Left lobe of liver (tissue), 2 donors: ENCODE measurements at regions not wholly inside any gene's neighbourhood (a gene's known extent, or its start where the extent isn't known, plus 50 kb on each side); places are given as distances from the start of the nearest gene placed in this dataset.
"Not testable (repeated sequence)": the region's sequence is repeated elsewhere in the genome, so short reads cannot be mapped to it uniquely, and the experiment has no call there.

ENCODE experiments used
- ATAC-seq: fragments of 200-7000 bp; cut with Tn5 transposase; one replicate; pipeline ENCODE4 v1.9.1; 2020; ENCODE audit warnings: mild to moderate bottlenecking, moderate library complexity
- DNase-seq: peaks from one replicate; pipeline ENCODE4 v3.0.0-alpha.2; 2020; ENCODE audit warnings: low spot score
- donor health status: DM: no; HTN: no; CAD: no; lungs with moderate emphysema.
- donor health status: DM: no; HTN: yes; CAD: no.

DNA sequence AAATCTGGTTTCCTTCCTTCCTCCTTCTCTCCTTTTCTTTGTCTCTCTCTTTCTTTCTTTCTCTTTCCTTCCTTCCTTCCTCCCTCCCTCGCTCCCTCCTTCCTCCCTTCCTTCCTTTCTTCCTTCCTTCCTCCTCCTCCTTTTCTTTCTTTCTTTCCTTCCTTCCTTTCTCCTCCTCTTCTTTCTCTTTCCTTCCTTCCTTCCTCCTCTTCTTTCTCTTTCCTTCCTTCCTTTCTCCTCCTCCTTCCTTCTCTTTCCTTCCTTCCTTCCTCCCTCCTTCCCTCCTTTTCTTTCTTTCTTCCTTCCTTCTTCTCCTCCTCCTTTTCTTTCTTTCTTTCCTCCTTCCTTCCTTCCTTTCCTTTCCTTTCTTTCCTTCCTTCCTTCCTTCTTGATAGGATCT lies 61.2 kb downstream of the VIP start:
- DNase-seq (no peak), ATAC-seq (no peak)

DNA sequence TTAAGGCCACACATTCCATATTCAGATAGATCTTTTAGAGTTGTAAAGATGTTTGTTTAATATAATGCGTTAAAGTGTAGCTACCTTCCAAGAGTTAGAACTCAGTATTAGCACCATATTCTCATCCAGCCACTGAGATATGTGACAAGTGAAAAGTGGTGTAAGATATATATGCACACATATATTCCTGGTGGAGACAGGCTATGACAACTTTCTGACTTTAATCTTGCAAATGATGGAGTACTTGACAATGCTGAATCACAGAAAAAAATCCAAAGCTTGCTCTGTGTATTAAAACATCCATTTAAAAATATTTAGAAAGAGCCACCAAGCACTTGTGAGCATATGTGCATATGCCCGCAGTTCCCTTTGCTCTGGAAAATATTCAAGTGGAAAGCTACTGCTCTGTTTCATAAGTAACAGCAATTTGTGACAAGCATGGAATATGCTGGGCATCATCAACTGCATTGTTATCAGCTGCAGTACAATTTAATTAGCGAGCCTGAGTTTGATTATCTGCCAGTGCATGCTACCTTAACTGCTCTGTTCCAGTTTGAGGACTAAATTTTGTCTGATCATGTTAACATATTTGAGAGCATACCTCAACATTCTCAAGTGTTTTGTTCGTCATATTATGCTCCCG lies 64.8 kb downstream of the VIP start:
- ATAC-seq (no peak), DNase-seq (no peak)

DNA sequence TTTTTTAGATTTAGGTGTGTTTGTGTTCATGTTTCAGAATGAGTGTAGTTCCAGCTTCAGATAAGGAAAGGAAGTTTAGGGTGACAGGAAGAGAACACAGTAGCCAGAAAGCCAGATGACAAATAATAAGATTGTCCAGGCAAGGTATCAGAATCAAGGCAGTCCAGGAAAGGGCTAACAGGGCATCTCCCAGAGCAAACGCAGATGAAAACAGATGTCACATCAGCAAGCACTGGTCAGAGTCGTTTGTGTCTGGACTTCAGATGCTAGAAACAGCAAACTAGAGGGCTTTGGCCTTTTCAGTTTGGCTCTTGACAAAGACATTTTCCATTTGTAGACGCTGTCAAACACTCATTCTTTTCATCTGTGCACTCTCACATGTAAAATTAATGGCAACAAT lies 65.5 kb downstream of the VIP start:
- no peak for ATAC-seq
- DNase-seq, result no peak

DNA sequence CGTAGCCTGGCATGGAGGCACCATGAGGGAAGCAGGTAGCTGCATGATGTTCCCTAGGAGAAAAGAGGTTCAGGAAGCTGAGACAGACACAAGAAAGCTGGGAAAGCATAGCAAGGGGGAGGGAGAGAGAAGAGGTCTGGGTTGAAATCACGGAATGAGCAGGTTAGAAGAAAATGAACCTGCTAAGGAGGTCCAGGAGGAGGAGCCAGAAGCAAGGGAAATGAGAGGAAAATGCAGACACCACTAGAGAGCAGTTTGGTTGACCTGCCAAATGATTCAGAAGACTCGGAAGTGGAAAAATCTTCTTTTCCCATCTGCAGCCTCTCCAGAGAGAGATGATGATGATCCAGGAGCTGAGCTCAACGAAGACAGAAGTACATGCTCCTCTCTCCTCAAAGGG lies 70.9 kb downstream of the VIP start:
- no peak for DNase-seq
- no peak for ATAC-seq

DNA sequence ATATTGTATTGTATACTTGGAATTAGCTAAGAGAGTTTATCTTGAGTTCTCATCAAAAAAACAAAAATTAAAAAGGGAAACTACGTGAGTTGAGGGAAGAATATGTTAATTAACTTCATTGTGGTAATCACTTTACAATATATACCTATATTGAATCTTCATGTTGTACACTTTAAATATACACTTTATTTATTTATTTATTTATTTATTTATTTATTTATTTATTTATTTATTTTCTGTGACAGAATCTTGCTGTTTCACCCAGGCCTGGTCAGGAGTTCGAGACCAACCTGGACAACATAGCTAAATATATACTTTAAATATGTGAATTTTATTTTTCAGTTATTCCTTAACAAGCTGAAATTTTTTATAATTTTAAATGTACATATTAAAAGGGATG lies 74.1 kb downstream of the VIP start:
- no peak for ATAC-seq
- no peak for DNase-seq

DNA sequence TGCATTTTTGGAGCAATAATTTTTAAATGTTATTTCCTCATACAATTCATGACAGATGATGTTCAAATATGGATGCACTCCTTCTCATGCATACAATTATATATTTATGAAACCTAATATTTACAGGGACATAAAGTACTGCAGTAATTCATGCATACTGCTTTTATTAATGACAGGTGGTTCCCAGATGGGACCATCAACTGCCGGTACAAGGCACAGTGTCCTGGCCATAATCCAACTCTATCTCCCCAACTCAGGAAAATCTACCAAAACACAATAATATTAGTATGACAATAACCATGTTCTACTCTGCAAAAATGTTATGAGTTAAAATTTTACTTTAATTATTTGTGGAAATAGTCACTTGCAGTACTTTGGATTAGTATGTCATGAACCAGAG lies 77.8 kb downstream of the VIP start:
- no peak for DNase-seq
- ATAC-seq, result no peak

DNA sequence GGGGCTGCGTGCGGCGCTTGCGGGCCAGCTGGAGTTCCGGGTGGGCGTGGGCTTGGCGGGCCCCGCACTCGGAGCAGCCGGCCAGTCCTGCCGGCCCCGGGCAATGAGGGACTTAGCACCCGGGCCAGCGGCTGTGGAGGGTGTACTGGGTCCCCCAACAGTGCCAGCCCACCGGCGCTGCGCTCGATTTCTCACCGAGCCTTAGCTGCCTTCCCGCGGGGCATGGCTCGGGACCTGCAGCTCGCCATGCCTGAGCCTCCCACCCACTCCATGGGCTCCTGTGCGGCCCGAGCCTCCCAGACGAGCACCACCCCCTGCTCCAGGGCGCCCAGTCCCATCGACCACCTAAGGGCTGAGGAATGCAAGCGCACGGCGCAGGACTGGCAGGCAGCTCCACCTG lies 83.8 kb downstream of the VIP start:
- not testable (repeated sequence) for DNase-seq, ATAC-seq

DNA sequence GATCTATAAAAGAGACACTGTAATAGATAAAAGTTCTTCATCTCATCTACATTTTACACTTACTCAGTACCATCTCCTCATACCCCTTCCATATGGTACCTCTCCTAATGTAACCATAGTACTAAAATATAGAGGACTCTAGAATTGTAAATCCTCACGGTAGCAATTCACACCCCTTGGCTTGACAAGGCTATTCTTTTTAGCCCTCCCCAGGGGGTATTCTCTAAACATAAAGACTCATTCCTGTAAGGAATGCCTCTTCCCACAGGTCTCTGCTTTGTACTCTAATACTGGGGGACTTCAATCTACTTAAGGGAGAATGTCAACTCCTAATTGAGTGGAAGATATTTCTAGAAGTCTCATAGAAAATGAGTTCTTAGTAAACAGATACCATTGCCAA lies 85.9 kb downstream of the VIP start:
- DNase-seq (no peak), ATAC-seq (no peak)

DNA sequence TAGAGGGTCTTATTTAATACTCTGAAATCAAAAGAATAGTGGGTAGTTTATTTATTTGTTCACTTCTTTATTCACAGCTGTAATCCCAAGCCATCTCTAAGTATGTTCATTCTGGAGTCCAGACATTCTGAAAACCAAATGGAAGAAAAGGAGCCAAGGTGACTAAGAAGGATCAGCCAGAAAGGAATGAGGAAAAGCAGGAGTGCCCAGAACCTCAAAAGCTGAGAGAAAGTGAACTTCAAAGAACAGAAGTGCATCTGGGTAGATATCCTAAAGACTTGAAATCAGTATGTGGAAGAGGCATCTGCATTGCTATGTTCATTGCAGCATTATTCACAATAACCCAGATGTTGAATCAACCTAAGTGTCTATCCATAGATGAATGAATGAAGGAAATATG lies 94.8 kb downstream of the VIP start:
- DNase-seq (no peak), ATAC-seq (no peak)

DNA sequence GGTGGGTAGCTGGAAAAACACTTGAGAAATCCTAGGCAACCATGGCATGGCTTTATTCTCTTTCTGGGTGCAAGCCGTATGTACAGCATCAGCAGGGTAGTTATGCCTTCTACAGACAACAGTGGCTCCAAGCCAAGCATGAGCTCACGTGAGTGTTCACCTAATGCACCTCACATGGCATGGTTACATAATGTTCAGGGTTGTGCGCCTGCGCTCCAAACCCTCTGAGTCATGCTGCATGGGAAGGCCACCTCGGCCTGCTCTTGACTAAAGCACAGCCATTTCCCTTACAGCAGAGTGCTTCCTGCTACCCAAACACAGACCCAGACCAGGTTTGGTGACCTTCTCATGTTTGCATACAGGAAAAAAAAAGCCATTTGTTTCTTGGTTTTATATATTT lies 96.2 kb downstream of the VIP start:
- ATAC-seq (no peak), DNase-seq (no peak)

DNA sequence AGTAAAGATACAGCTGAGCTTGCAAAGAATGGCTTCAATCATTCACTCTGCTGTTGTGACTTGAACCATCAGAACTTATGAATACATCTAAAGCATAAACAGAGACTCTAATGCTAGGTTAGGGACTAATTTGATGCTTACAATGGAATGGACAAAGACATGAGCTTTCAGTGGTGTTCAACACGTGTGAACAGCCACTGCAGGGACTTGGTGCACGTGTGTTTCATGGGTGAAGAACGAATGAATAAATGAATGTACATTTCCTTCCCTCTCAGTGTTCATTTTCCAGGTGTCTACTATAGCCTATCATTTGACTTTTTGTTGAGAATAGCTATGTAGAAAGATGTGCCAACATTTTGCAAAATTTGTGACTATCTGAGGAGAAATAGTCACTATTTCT lies 98.3 kb downstream of the VIP start:
- no peak for DNase-seq

DNA sequence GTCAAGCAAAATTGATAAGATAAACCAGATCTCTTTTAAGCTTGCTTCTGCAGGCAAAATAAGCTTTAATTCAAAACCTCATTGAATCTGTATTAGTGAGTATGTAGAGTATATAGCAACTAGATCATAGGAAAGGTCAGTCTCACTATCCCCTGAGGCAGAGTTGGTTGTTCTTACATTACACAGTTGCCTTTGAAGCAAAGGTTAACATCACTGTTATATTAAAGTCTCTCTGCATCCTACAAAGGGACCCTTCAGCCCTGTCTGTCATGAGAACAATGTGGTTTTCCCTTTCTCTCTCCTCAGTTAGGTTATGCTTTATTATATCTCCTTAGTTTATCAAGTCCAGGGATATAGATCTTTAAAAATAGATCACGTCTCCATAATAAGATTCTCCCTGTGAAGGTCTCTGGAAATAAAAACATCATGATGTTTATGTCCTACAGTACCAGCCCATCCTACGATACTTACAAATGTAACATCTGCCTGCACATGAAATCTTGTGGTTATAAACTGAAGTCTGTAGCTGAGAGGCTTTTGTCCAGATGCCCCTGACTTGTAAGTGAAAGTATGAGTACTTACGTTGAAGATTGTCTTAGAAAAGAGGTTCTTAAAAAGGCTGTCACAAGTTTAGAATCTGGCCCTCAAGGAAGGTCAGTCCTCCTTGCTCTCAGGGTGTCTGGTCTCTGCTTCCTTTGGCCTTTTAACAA lies 103.6 kb downstream of the VIP start:
- DNase-seq (no peak), ATAC-seq (no peak)

More for the DNA sequence above, 98.3 kb downstream of the VIP start:
- ATAC-seq, result no peak

DNA sequence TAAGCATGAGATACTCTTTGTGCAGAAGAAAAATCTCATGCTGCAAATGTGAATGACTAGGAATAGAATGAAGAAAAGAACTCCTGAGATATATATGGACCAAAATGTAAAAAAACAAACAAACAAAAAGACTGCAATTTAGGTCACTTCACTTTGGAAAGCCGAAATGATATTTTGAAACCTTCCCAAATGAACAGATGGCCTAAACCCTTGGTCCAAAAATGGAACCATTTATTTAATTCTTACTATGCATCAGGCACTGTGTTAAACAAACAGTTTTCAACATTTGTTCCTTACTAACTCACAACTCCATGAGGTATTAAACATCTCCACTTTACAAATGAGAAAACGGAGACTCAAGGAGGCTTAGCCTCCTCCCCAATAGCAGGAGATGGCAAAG lies 107.5 kb downstream of the VIP start:
- DNase-seq (no peak), ATAC-seq (no peak)

DNA sequence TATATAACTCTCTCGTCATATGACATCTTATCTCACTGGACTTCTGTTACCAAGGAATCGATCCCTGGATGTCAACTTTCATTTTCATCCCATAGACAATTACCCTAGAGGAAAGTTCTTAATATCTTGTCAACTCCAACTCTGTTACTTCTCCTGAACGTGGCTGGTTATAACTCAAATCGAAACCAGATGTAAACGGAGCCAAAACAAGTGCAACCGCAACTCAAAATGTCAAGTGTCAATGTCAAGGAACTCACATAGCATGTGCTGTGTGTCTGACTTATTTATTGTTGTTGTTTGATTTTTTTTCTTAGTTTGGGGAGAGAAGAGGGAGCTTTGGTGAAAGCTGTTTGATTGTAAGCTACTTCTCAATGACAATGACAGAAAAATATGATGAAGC lies 108.6 kb downstream of the VIP start:
- DNase-seq, result no peak
- ATAC-seq, result no peak

DNA sequence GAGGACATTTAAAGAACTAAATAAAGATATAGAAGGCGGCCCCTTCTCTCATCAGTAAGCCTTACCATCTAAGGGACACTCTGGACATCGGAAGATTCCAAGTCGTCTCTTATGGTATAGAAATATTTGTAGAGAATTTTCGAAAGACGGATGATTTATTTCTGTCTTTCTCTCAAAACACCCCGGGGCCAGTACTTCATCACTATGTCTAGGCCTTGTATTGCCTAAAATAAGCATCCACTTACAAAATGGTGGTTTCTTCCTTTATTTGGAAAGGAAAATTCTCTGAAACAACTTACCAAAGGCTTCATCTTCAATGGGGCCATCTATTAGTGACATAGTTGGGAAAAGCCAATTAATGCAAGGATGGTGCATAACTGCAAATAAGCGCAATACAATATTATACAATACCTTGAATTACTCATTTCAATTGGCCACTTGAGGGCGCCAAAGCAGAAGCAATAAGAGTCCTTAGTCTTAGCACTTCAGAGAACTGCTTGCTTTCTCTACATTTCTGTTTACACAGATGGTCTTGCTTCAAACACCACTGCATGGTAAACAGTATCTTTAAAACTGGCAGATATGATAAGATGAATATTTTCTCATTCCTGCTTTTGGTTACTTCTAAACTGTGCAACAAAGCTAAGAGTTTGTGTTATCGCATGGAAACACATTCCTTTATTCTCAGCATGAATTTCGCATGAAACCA lies 113.2 kb downstream of the VIP start:
- ATAC-seq (peak; percentile 91), DNase-seq (peak; percentile 51)

DNA sequence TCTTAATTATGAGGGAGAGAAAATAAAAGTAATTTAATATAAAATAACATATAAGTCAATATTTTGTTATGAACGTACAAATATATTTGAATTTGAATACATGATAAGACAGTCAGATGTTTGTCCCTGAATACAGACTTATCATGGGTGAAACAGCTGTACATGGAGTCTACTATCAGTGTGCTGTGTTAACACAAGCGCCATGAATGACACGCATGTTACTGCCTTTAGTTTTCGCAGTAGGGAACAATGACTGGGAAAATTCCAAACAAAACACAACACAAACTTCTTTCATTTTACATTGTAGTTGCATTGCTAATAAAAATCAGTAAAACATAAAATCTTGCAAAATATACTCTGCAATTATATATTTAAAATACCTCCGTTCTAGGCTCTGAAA lies 108.6 kb downstream of the FBXO5 start:
- ATAC-seq, result no peak

DNA sequence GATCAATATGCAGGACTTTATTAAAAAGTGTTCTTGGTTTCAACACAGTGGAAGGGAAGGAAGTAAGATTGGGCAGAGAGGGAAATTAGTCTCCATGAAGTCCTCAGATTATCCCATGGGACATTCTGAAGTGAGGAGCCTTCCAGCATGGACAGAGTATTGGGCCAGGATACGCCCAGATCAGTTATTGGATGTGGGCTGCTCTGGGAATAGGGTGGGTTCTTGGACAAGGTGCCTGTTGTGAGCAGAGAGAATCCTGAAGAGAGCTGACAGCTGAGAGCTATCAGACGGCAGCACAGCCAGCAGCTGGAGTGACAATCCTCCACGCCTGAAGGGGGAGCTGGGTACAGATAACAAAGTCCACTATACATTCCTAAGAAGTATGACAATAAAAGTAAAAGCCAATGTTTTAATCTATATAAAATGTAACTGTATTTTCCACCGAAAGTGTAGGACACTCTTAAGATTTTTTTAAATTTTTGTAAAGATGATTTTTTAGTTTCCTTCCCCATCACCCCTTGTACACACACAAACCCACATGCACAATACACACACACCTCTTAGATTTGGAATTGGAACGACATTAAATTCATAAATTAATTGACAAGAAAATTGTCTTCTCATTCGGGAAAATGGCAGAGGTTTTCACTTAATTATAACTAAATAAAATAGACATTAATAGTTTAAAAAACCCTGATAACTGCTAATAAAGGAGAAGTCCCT lies 107.8 kb downstream of the FBXO5 start:
- no peak for ATAC-seq

More for the DNA sequence above, 108.6 kb downstream of the FBXO5 start:
- no peak for DNase-seq

DNA sequence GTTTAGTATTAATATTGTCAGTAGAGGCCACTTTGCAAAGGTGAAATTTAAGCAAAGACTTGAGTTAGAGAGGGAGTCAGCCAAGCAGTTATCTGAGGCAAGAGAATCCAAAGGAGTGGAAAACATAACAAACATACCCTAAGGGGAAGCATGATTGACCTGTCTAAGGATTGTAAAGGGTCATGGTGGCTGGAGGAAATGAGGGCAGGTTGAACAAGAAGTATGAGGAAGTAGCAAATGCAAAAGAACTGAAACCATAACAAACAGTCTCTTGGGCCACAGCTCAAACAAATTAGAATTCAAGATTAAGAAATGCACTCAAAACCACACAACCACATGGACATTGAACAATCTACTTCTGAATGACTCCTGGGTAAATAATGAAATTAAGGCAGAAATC lies 103.2 kb downstream of the FBXO5 start:
- DNase-seq, result no peak
- ATAC-seq, result no peak

More for the DNA sequence above, 107.8 kb downstream of the FBXO5 start:
- DNase-seq, result no peak

DNA sequence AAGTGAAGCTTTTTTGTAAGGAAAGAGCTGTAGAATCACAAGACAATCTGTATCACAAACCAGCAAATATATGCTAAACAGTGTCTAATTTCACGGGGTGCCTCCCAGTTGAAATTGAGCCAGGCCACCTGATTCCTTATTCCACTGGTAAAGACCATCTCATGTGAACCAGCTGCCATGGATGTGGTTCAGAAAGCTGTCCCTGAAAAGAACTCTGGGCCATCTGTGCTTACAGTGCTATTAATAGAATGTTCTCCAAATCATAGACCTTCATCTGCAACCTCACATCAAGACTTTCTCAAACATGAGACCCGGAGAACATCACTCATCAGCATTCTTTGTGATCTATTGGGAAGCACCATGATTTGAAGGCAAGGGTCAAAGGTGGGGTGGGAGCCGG lies 89.7 kb downstream of the FBXO5 start:
- DNase-seq (no peak), ATAC-seq (no peak)

DNA sequence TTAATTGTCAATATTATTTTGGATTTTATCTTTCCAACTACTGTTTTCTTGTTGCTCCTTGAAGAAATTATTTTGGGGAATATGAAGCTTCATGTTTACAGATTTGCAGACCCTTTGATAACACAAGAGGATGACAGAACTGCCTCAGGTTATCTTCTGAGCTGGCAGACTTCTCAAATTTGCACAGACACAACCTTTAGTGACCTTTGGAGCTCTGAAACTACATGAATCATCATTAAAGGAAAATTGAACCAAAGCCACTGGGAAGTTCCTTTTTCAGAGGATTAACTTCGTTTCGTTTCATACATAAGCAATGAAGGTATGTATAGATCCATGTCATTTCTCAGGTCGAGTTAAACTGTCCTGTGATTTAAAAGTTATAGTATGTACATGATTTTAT lies 85.9 kb downstream of the FBXO5 start:
- ATAC-seq (no peak), DNase-seq (no peak)

DNA sequence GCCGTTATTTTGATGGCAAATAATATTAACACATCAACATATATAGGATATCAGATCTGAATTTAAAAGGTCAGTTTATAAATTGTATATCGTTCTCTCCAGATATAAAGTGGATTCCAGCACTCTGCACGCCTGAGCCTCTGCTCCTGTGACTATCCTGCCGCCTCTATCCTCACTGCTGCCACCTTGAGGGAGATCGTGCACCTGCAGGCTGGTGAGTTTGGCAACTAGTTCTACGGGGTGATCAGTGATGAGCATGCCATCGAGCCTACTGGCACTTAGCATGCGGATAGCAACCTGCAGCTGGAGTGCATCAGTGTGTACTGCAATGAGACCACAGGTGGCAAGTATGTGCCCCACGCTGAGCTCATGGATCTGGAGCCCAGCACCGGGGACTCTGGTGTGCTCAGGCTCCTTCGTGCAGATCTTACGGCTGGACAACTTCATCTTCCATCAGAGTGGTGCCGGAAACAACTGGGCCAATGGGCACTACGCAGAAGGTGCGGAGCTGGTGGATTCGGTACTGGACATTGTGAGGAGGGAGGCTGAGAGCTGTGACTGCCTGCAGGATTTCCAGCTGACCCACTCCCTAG lies 84.9 kb downstream of the FBXO5 start:
- ATAC-seq (peak; percentile 100), DNase-seq (peak; percentile 72)
